NOMO-1 treated with DMSO at 0.1 percent for 48 hours (cell line): ENCODE measurements at regions not wholly inside any gene's neighbourhood (a gene's known extent, or its start where the extent isn't known, plus 50 kb on each side); places are given as distances from the start of the nearest gene placed in this dataset.
A peak's percentile ranks its signal among the peaks of the same experiment; 100 is the strongest.
"Not testable (repeated sequence)": the region's sequence is repeated elsewhere in the genome, so short reads cannot be mapped to it uniquely, and the experiment has no call there.

ENCODE experiments used
- DNase-seq: peaks from one replicate; lab custom pipeline; 2025; ENCODE audit not compliant: unreplicated experiment; lab: John Stamatoyannopoulos, UW

- no peak for DNase-seq
Observed at GRCh38 chr6:8820313-8820712, 385.0 kb upstream of the SLC35B3 start.

- DNase-seq, result no peak
Observed at GRCh38 chr6:8819446-8819845, 384.1 kb upstream of the SLC35B3 start.

GRCh38 chr6:8814440-8815000 is 379.2 kb upstream of the SLC35B3 start:
- DNase-seq, result no peak

GRCh38 chr6:8810325-8810724 is 375.0 kb upstream of the SLC35B3 start:
- DNase-seq, result no peak

- DNase-seq, result no peak
Observed at GRCh38 chr6:8809662-8810061, 374.3 kb upstream of the SLC35B3 start.

- DNase-seq, result no peak
Observed at GRCh38 chr6:8803181-8803760, 367.9 kb upstream of the SLC35B3 start.

GRCh38 chr6:8802397-8802796 is 367.1 kb upstream of the SLC35B3 start:
- DNase-seq, result not testable (repeated sequence)

- no peak for DNase-seq
Observed at GRCh38 chr6:8794420-8794819, 359.1 kb upstream of the SLC35B3 start.

GRCh38 chr6:8789878-8790277 is 354.5 kb upstream of the SLC35B3 start:
- no peak for DNase-seq

GRCh38 chr6:8785223-8785622 is 349.9 kb upstream of the SLC35B3 start:
- DNase-seq, result no peak

- no peak for DNase-seq
Observed at GRCh38 chr6:8783191-8783590, 347.8 kb upstream of the SLC35B3 start.

- peak; percentile 44 for DNase-seq
Observed at GRCh38 chr6:8780653-8781052, 345.3 kb upstream of the SLC35B3 start.

- DNase-seq, result no peak
Observed at GRCh38 chr6:8764733-8765132, 329.4 kb upstream of the SLC35B3 start.

- DNase-seq, result no peak
Observed at GRCh38 chr6:8760951-8761350, 325.6 kb upstream of the SLC35B3 start.

GRCh38 chr6:8758412-8758811 is 323.1 kb upstream of the SLC35B3 start:
- no peak for DNase-seq

GRCh38 chr6:8750627-8751026 is 315.3 kb upstream of the SLC35B3 start:
- DNase-seq, result no peak

- no peak for DNase-seq
Observed at GRCh38 chr6:8749465-8749864, 314.1 kb upstream of the SLC35B3 start.

GRCh38 chr6:8743170-8743745 is 307.9 kb upstream of the SLC35B3 start:
- peak; percentile 52 for DNase-seq

GRCh38 chr6:8739454-8739853 is 304.1 kb upstream of the SLC35B3 start:
- no peak for DNase-seq

GRCh38 chr6:8738951-8739350 is 303.6 kb upstream of the SLC35B3 start:
- no peak for DNase-seq

- DNase-seq, result no peak
Observed at GRCh38 chr6:8736156-8736895, 301.0 kb upstream of the SLC35B3 start.

- no peak for DNase-seq
Observed at GRCh38 chr6:8733879-8734278, 298.5 kb upstream of the SLC35B3 start.
